ENCODE measurements at regions not wholly inside any gene's neighbourhood (a gene's known extent, or its start where the extent isn't known, plus 50 kb on each side); places are given as distances from the start of the nearest gene placed in this dataset.

- TF ChIP-seq CTCF (IDR thresholded peaks at IDR 0.05): no peak
- TF ChIP-seq POLR2A (IDR thresholded peaks at IDR 0.05): no peak
- no peak for TF ChIP-seq EP300 (IDR thresholded peaks at IDR 0.05; ENCODE audit: low read depth)
These were observed 220.3 kb downstream of the ALDH8A1 start for GRCh38 chr6:134729561-134729960.

All from transverse colon (tissue), 3 donors.